Left lung (tissue), 4 donors: ENCODE measurements at regions not wholly inside any gene's neighbourhood (a gene's known extent, or its start where the extent isn't known, plus 50 kb on each side); places are given as distances from the start of the nearest gene placed in this dataset.

Source experiments
- ATAC-seq: fragments of 200-7000 bp; cut with Tn5 transposase; one replicate; pipeline ENCODE4 v1.9.1; 2020; ENCODE audit warnings: moderate library complexity
- DNase-seq, 4 donors: peaks; one replicate each; pipeline ENCODE4 v3.0.0-alpha.2; 2013 to 2020
- H3K27ac ChIP-seq, 2 donors: fragments of 200-600 bp; sonication (generic) in 1 of 2; one replicate each; pipeline versions ENCODE4 v1.5.0 to v1.8.0; 2020 to 2021
- H3K27me3 ChIP-seq, 2 donors: fragments of 200-600 bp; sonication (generic) in 1 of 2; one replicate each; pipeline versions ENCODE4 v1.5.0 to v1.8.0; 2020 to 2021
- H3K36me3 ChIP-seq, 2 donors: fragments of 200-600 bp; sonication (generic) in 1 of 2; one replicate each; pipeline versions ENCODE4 v1.5.0 to v1.8.0; 2020 to 2021
- H3K4me1 ChIP-seq, 2 donors: fragments of 200-600 bp; one replicate each; pipeline ENCODE4 v1.8.0; 2021
- H3K4me3 ChIP-seq, 2 donors: fragments of 200-600 bp; sonication (generic) in 1 of 2; one replicate each; pipeline versions ENCODE4 v1.5.0 to v1.8.0; 2020 to 2021; ENCODE audit warnings: mild to moderate bottlenecking in 1 of 2
- H3K9me3 ChIP-seq, 2 donors: fragments of 200-600 bp; sonication (generic) in 1 of 2; one replicate each; pipeline versions ENCODE4 v1.5.0 to v1.8.0; 2020 to 2021
- intact Hi-C, 2 donors: fragments of 100-400 bp; cut with DNase I; formaldehyde crosslinking; loops; one replicate each; pipeline versions ENCODE4 v1.11.2 to v1.14.2; 2022
- TF ChIP-seq, protein P1 (sequence below), 2 donors: fragments of 200-600 bp; sonication (generic) in 1 of 2; IDR thresholded peaks; one replicate each; pipeline versions ENCODE4 v1.5.0 to v1.8.0; 2021; ENCODE audit warnings: antibody characterized with exemption in 2 of 2
- donor health status: DM: no; HTN: yes; CAD: no.
- donor health status: DM: no; HTN: no; CAD: no.

DNA sequence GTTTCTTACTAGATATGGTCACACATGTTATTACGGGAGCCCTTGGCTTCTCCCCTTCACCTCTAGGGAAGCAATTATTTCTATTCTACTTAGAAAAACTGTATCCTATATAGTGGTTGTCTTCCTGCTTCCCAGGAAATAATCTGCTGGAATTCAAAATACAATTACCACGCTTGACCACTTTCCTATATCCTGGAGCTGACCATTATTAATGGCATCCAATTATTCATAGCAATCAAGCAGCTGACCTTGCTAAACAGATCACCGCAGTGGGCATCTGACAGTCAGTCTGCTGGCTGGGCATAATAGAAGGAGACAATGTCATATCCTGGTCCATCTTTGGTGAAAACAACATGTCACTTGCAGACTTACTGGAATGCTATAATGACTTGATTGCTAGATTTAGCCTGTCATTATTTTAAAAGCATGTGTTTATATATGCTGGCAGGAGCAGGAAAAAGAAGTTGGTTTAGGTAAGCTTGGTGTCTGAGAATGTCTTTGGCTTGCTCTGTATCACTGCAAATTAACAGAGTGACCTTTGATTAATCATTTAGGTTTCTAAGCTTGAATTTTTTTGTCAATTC, 325.6 kb upstream of the FAM98A start:
- Histone ChIP-seq H3K9me3 (no peaks in the 10 kb centered on the region), H3K4me1 (no peaks in the 10 kb centered on the region), H3K27me3 (no peaks in the 10 kb centered on the region), H3K36me3 (no peaks in the 10 kb centered on the region), H3K27ac (no peak overlapping the region), H3K4me3 (no peak overlapping the region)
- no peak for ATAC-seq
- intact Hi-C loops = no loop called here
- DNase-seq = no peak
- TF ChIP-seq, protein P1, sequence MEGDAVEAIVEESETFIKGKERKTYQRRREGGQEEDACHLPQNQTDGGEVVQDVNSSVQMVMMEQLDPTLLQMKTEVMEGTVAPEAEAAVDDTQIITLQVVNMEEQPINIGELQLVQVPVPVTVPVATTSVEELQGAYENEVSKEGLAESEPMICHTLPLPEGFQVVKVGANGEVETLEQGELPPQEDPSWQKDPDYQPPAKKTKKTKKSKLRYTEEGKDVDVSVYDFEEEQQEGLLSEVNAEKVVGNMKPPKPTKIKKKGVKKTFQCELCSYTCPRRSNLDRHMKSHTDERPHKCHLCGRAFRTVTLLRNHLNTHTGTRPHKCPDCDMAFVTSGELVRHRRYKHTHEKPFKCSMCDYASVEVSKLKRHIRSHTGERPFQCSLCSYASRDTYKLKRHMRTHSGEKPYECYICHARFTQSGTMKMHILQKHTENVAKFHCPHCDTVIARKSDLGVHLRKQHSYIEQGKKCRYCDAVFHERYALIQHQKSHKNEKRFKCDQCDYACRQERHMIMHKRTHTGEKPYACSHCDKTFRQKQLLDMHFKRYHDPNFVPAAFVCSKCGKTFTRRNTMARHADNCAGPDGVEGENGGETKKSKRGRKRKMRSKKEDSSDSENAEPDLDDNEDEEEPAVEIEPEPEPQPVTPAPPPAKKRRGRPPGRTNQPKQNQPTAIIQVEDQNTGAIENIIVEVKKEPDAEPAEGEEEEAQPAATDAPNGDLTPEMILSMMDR (IDR thresholded peaks at IDR 0.05) = no peak

DNA sequence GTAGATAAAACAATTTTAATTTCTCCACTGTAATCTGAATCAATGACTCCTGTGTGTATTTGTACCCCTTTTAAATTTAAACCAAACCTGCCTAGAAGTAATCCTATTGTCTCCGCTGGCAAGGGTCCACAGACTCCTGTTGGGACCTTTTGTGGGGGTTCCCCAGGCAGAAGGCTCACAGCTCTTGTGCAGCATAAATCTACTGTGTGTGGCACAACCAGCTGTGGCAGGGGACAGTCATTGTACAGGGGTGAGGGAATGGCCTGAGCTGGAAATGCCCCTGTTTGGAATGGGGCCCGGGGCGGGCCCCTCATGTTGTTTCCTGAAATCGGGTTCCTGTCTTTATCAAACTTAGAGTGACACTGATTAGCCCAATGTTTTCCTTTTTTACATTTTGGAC, 318.2 kb upstream of the FAM98A start:
- H3K4me1 ChIP-seq = no peaks in the 10 kb centered on the region
- H3K4me3 ChIP-seq = no peak overlapping the region
- H3K27ac ChIP-seq = no peak overlapping the region
- H3K9me3 ChIP-seq = peaks cover 0 to 16% of the 10 kb centered on the region in 2 donors
- ATAC-seq = no peak
- no peaks in the 10 kb centered on the region for H3K36me3 ChIP-seq
- intact Hi-C loops = no loop called here
- TF ChIP-seq, protein P1 (IDR thresholded peaks at IDR 0.05) = no peak
- DNase-seq = no peak
- H3K27me3 ChIP-seq = no peaks in the 10 kb centered on the region

DNA sequence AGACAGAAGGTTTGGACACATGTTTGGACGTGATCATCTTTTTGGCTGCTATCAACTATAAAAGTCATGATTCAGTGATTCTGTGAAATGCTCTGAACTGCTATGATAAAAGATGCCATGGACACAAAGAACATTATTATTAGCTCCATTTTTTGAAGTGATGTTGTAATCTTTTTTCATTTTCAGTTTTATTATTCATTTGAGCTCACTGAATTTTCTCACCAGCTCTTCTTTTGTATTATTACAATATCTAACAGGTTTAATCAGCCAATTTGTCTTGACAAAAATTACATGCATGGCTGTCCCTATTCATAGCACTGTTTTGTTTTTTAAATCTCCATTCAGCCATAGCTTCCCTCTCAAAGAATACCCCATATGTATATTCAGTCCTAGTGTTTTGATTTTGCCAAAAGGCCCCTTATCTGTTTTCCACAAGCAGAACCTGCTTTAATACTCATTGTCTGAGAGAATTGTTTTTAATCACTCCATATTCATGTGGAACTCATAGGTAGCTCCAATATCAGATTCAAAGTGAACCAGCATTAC, 314.0 kb upstream of the FAM98A start:
- Histone ChIP-seq H3K4me1 (no peaks in the 10 kb centered on the region), H3K9me3 (peaks cover 0 to 16% of the 10 kb centered on the region in 2 donors)
- intact Hi-C loops = no loop called here

DNA sequence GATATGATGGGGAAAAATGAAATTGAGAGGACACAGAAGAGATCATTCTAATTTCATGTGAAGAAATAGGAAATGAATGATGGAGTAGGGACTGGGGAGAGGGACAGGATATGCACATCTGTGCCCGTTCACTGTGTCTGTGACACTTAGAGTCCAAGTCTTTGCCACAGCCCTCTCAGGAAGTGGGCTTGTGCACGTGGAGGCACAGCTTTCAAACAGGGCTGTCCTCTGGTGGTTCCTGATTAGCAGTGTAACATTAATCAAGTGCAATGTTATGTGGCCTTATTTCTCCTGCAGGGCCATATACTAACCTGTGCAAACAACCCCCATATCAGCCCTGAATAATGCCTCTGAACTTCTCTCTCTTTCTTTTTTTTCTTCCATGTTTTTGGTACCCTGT, 312.2 kb upstream of the FAM98A start:
- TF ChIP-seq, protein P1 (IDR thresholded peaks at IDR 0.05) = no peak
- Histone ChIP-seq H3K27ac (no peak overlapping the region), H3K9me3 (peaks cover 0 to 16% of the 10 kb centered on the region in 2 donors), H3K36me3 (no peaks in the 10 kb centered on the region), H3K27me3 (no peaks in the 10 kb centered on the region), H3K4me3 (no peak overlapping the region), H3K4me1 (no peaks in the 10 kb centered on the region)
- intact Hi-C loops = no loop called here
- no peak for DNase-seq
- ATAC-seq = no peak

More for the DNA sequence above, 314.0 kb upstream of the FAM98A start:
- no peak for DNase-seq
- TF ChIP-seq, protein P1 (IDR thresholded peaks at IDR 0.05) = no peak
- no peak for ATAC-seq
- Histone ChIP-seq H3K4me3 (no peak overlapping the region), H3K27me3 (no peaks in the 10 kb centered on the region), H3K27ac (no peak overlapping the region), H3K36me3 (no peaks in the 10 kb centered on the region)

DNA sequence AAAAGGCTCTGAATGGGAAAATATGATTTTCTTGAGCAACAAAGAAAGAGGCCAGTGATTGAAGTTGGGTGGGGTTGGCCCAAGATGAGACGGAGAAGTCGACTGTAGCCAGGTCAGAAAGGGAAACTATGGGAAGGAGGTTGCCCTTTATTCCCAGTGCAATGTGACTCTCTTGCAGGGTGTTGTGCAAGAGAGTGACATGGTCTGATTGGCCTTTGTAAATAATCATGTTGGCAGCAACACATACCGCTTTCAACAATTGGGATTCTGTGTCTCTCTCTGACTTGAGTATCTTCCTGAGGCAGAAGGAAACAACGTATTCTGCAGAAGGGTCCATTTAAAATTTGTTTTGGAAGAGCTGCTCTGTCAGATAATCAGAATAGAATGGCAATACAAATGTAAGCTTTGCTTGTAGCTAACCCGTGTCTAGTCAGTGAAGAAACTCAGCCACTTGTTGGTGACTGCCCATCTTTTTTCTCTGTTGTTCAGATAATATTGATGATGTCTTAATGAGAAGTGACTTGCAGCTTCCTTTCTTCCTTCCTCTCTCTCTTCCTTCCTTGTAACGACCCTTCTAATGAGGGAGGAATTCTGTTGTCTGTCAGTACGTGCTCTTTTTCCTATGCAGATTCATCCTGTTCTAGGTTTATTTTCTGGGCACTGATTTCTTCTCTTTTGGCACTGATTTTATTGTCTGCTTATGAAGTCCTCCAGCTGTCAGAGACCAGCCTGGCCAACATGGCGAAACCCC, 311.0 kb upstream of the FAM98A start:
- no peaks in the 10 kb centered on the region for H3K27me3 ChIP-seq
- intact Hi-C loops = no loop called here
- H3K36me3 ChIP-seq = no peaks in the 10 kb centered on the region
- DNase-seq (peak in 1 of 4 donors; percentile 16), ATAC-seq (no peak)
- TF ChIP-seq, protein P1 (IDR thresholded peaks at IDR 0.05) = no peak
- no peaks in the 10 kb centered on the region for H3K4me1 ChIP-seq
- no peak overlapping the region for H3K27ac ChIP-seq
- peaks cover 0 to 16% of the 10 kb centered on the region in 2 donors for H3K9me3 ChIP-seq
- H3K4me3 ChIP-seq = no peak overlapping the region
